ENCODE measurements at regions not wholly inside any gene's neighbourhood (a gene's known extent, or its start where the extent isn't known, plus 50 kb on each side); places are given as distances from the start of the nearest gene placed in this dataset.

DNA sequence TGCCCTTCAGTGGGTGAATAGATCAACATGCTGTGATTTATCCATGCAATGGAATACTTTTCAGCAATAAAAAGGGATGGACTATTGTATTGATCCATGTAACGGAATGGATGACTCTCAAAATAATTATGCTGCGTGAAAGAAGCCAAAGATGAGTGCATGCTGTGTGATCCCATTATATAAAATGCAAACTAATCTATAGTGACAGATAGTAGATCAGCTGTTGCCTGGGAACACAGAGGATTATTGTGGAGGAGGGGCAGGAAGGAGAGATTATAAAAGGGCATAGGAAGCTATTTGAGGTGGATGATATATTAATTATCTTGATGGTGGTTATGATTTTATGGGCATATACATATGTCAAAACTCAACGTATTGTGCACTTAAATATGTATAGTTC lies 55.5 kb upstream of the ADAM23 start:
- H3K36me3 ChIP-seq (replicated peaks in 1 of 2), result no peaks in the 10 kb centered on the region
- 74 to 89% (median 86%) methylated on average over 3 of the region's 3 CpGs for WGBS, 4 donors
- no peaks in the 10 kb centered on the region for H3K27me3 ChIP-seq
- H3K27ac ChIP-seq, result no peak overlapping the region
- intact Hi-C loops (cut with DNase I), result no loop called here
- DNase-seq, result no peak
- TF ChIP-seq, protein P1, sequence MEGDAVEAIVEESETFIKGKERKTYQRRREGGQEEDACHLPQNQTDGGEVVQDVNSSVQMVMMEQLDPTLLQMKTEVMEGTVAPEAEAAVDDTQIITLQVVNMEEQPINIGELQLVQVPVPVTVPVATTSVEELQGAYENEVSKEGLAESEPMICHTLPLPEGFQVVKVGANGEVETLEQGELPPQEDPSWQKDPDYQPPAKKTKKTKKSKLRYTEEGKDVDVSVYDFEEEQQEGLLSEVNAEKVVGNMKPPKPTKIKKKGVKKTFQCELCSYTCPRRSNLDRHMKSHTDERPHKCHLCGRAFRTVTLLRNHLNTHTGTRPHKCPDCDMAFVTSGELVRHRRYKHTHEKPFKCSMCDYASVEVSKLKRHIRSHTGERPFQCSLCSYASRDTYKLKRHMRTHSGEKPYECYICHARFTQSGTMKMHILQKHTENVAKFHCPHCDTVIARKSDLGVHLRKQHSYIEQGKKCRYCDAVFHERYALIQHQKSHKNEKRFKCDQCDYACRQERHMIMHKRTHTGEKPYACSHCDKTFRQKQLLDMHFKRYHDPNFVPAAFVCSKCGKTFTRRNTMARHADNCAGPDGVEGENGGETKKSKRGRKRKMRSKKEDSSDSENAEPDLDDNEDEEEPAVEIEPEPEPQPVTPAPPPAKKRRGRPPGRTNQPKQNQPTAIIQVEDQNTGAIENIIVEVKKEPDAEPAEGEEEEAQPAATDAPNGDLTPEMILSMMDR (IDR thresholded peaks at IDR 0.05), result no peak
- no peak for TF ChIP-seq POLR2A (IDR thresholded peaks at IDR 0.05)
- H3K4me1 ChIP-seq (replicated peaks in 1 of 2), result no peaks in the 10 kb centered on the region
- no peak overlapping the region for H3K4me3 ChIP-seq
- no peaks in the 10 kb centered on the region for H3K9me3 ChIP-seq (replicated peaks in 1 of 3)

GRCh38 chr2:206388698-206389097 lies 54.6 kb upstream of the ADAM23 start:
- H3K9me3 ChIP-seq (replicated peaks in 1 of 3), result no peaks in the 10 kb centered on the region
- TF ChIP-seq, protein P1 (IDR thresholded peaks at IDR 0.05), result no peak
- TF ChIP-seq POLR2A (IDR thresholded peaks at IDR 0.05), result no peak
- no peaks in the 10 kb centered on the region for H3K27me3 ChIP-seq
- H3K4me3 ChIP-seq, result no peak overlapping the region
- intact Hi-C loops (cut with DNase I), result no loop called here
- no peak for DNase-seq
- no peaks in the 10 kb centered on the region for H3K36me3 ChIP-seq (replicated peaks in 1 of 2)
- H3K27ac ChIP-seq, result no peak overlapping the region
- H3K4me1 ChIP-seq (replicated peaks in 1 of 2), result no peaks in the 10 kb centered on the region

GRCh38 chr2:206389164-206389563 lies 54.2 kb upstream of the ADAM23 start:
- H3K9me3 ChIP-seq (replicated peaks in 1 of 3), result no peaks in the 10 kb centered on the region
- no peak for DNase-seq
- 41 to 78% (median 75%) methylated on average over 2 of the region's 2 CpGs for WGBS, 4 donors
- intact Hi-C loops (cut with DNase I), result no loop called here
- H3K36me3 ChIP-seq (replicated peaks in 1 of 2), result no peaks in the 10 kb centered on the region
- H3K27ac ChIP-seq, result no peak overlapping the region
- TF ChIP-seq POLR2A (IDR thresholded peaks at IDR 0.05), result no peak
- TF ChIP-seq, protein P1 (IDR thresholded peaks at IDR 0.05), result no peak
- no peaks in the 10 kb centered on the region for H3K4me1 ChIP-seq (replicated peaks in 1 of 2)
- H3K27me3 ChIP-seq, result no peaks in the 10 kb centered on the region
- H3K4me3 ChIP-seq, result no peak overlapping the region

DNA sequence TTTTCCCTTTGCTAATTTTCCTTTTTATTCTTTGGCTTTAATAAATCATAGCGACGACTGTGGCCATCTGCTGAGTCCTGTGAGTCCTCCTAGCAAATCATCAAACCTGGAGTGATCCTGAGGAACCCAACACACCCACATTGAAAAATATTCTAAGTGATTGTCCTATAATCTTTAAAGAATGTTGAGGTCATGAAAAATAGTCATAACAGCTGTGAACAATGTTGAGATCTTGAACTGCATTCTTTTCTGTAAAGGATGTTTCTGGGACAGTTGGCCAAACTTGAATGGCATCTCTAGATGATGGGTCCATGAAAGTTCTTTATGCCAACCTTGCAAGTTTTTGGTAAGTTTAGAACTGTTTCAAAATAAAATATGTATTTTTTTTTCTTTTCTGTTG lies 53.2 kb upstream of the ADAM23 start:
- intact Hi-C loops (cut with DNase I), result loop anchor here in 1 of 2 donors (5.0 kb wide), 1 partner anchor 167 kb away; no protein-coding TSS in a partner anchor
- no peak overlapping the region for H3K27ac ChIP-seq
- no peaks in the 10 kb centered on the region for H3K9me3 ChIP-seq (replicated peaks in 1 of 3)
- no peaks in the 10 kb centered on the region for H3K36me3 ChIP-seq (replicated peaks in 1 of 2)
- H3K4me3 ChIP-seq, result no peak overlapping the region
- H3K4me1 ChIP-seq (replicated peaks in 1 of 2), result no peaks in the 10 kb centered on the region
- 85 to 92% (median 89%) methylated on average over 2 of the region's 2 CpGs for WGBS, 4 donors
- no peak for TF ChIP-seq POLR2A (IDR thresholded peaks at IDR 0.05)
- TF ChIP-seq, protein P1 (IDR thresholded peaks at IDR 0.05), result no peak
- DNase-seq, result no peak
- no peaks in the 10 kb centered on the region for H3K27me3 ChIP-seq

All from adrenal gland (tissue), 9 donors.